ENCODE measurements at regions not wholly inside any gene's neighbourhood (a gene's known extent, or its start where the extent isn't known, plus 50 kb on each side); places are given as distances from the start of the nearest gene placed in this dataset.
"Not testable (repeated sequence)": the region's sequence is repeated elsewhere in the genome, so short reads cannot be mapped to it uniquely, and the experiment has no call there.

DNA sequence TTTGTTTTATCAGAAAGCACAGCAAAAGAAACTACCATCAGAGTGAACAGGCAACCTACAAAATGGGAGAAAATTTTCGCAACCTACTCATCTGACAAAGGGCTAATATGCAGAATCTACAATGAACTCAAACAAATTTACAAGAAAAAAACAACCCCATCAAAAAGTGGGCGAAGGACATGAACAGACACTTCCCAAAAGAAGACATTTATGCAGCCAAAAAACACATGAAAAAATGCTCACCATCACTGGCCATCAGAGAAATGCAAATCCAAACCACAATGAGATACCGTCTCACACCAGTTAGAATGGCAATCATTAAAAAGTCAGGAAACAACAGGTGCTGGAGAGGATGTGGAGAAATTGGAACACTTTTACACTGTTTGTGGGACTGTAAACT lies 460.4 kb upstream of the MKI67 start:
- DNase-seq; in situ Hi-C loops (cut with HindIII; ENCODE audit: low pct_ligation_motif_present, low pct_unique_long_range_greater_than_20kb, low sequenced_read_pairs): not testable (repeated sequence)

- no peak for DNase-seq
- in situ Hi-C loops (cut with HindIII; ENCODE audit: low pct_ligation_motif_present, low pct_unique_long_range_greater_than_20kb, low sequenced_read_pairs): no loop called here
Measured at GRCh38 chr10:128587689-128588088, 461.5 kb upstream of the MKI67 start.

GRCh38 chr10:128588402-128588801 lies 462.2 kb upstream of the MKI67 start:
- in situ Hi-C loops (cut with HindIII; ENCODE audit: low pct_ligation_motif_present, low pct_unique_long_range_greater_than_20kb, low sequenced_read_pairs): no loop called here
- no peak for DNase-seq

- DNase-seq: no peak
- in situ Hi-C loops (cut with HindIII; ENCODE audit: low pct_ligation_motif_present, low pct_unique_long_range_greater_than_20kb, low sequenced_read_pairs): no loop called here
Measured at GRCh38 chr10:128594688-128595087, 468.5 kb upstream of the MKI67 start.

GRCh38 chr10:128596906-128597305 lies 470.7 kb upstream of the MKI67 start:
- DNase-seq: no peak
- in situ Hi-C loops (cut with HindIII; ENCODE audit: low pct_ligation_motif_present, low pct_unique_long_range_greater_than_20kb, low sequenced_read_pairs): no loop called here

GRCh38 chr10:128599030-128599429 lies 472.8 kb upstream of the MKI67 start:
- DNase-seq: no peak

DNA sequence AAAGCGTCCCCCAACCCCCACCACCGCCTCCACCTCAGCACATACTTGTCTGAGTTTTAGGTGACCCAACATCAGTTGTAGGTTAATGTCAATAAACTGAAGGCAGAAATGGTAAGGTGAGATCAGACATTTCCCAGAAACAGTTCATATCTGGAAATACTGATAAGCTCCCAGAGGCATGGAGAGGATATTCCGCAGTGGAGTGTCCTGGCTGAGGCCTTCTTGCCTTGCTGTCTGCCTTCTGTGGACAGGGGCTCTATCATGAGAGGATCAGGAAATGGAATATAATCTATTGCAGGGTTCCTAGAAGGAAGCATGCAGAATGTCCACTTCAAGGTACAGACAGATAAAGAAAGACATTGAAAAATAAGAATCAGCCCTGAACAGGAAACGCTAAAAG lies 473.3 kb upstream of the MKI67 start:
- DNase-seq: no peak
- in situ Hi-C loops (cut with HindIII; ENCODE audit: low pct_ligation_motif_present, low pct_unique_long_range_greater_than_20kb, low sequenced_read_pairs): no loop called here

More at GRCh38 chr10:128599030-128599429, 472.8 kb upstream of the MKI67 start:
- in situ Hi-C loops (cut with HindIII; ENCODE audit: low pct_ligation_motif_present, low pct_unique_long_range_greater_than_20kb, low sequenced_read_pairs): no loop called here

DNA sequence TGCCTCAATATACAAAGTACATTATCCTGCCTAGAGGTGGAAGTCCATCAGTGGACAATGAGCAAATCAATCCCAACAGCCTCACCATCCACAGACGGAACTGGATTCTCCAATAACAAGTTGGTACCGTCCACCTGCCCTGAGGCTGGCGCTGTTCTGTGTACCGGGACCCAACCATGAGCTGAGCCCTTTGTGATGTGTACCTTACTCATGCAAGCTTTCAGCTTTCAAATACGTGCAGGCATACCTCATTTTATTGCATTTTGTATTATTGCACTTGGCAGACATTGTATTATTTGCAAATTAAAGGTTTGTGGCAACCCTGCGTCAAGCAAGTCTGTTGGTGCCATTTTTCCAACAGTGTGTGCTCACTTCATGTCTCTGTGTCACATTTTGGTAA lies 476.0 kb upstream of the MKI67 start:
- in situ Hi-C loops (cut with HindIII; ENCODE audit: low pct_ligation_motif_present, low pct_unique_long_range_greater_than_20kb, low sequenced_read_pairs): no loop called here

GRCh38 chr10:128604025-128604424 lies 477.8 kb upstream of the MKI67 start:
- DNase-seq: no peak
- in situ Hi-C loops (cut with HindIII; ENCODE audit: low pct_ligation_motif_present, low pct_unique_long_range_greater_than_20kb, low sequenced_read_pairs): no loop called here

More for the DNA sequence above, 476.0 kb upstream of the MKI67 start:
- DNase-seq: no peak

- in situ Hi-C loops (cut with HindIII; ENCODE audit: low pct_ligation_motif_present, low pct_unique_long_range_greater_than_20kb, low sequenced_read_pairs): no loop called here
- no peak for DNase-seq
Measured at GRCh38 chr10:128605180-128605579, 479.0 kb upstream of the MKI67 start.

GRCh38 chr10:128606055-128606454 lies 479.8 kb upstream of the MKI67 start:
- DNase-seq: no peak
- in situ Hi-C loops (cut with HindIII; ENCODE audit: low pct_ligation_motif_present, low pct_unique_long_range_greater_than_20kb, low sequenced_read_pairs): no loop called here

DNA sequence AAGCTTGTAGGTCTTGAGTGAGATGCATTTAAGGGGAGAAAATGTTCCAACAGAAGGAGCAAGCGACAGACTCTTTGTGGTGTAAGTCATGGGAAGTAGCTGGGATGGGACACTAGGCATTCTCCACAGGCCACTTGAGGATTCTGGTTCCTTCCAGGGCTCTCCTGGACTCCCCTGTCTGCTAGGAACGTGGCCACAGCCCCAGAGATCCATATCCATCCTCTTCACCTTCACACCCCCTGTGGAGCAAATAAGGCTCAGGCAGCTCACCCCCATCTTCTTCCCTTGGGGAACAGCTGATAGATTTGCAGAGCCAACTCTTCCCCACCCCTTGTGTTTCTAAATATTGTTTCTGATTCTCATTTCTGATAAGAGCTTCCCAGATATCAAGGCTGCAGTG lies 482.6 kb upstream of the MKI67 start:
- in situ Hi-C loops (cut with HindIII; ENCODE audit: low pct_ligation_motif_present, low pct_unique_long_range_greater_than_20kb, low sequenced_read_pairs): no loop called here
- DNase-seq: no peak

- DNase-seq: no peak
- in situ Hi-C loops (cut with HindIII; ENCODE audit: low pct_ligation_motif_present, low pct_unique_long_range_greater_than_20kb, low sequenced_read_pairs): no loop called here
Measured at GRCh38 chr10:128609460-128609859, 483.2 kb upstream of the MKI67 start.

DNA sequence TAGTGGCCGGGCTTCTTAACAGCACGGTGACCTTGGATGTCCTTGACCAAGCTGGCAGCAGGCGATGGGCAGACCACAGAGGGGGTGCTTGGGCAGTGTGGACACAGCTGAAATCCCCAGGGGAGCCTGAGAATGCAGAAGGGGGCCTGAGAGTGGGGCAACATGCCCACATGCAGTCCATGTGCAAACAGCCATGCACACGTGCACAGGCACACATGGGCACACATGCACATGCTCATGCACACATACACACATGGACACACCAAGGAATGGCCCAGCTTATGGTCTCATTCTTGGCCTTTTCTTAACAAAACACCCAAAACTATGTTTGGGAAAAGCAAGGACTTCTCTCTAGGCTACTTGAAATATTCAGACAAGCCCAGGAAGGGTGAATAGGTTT lies 483.9 kb upstream of the MKI67 start:
- in situ Hi-C loops (cut with HindIII; ENCODE audit: low pct_ligation_motif_present, low pct_unique_long_range_greater_than_20kb, low sequenced_read_pairs): no loop called here
- DNase-seq: no peak

DNA sequence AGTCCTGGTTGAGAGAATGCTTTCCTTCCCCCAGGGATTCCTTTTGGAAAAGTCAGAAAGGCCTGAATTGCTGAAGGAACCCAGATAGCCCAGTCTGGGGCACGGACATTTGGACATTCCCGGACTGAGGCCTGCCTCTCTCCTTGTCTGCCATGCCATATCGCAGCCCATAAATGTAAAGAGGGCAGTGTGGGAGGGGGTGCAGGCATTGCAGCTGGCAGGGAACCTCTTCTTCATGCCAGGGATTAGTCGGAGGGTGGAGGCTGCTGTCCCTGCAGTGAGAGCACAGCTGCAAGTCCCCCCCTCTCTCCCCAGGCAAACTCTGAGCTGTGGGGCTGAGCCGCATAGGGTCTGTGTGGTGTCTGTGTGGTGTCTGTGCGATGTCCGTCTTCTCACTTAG lies 486.0 kb upstream of the MKI67 start:
- DNase-seq: no peak
- in situ Hi-C loops (cut with HindIII; ENCODE audit: low pct_ligation_motif_present, low pct_unique_long_range_greater_than_20kb, low sequenced_read_pairs): no loop called here

- DNase-seq: no peak
- in situ Hi-C loops (cut with HindIII; ENCODE audit: low pct_ligation_motif_present, low pct_unique_long_range_greater_than_20kb, low sequenced_read_pairs): no loop called here
Measured at GRCh38 chr10:128612631-128613030, 486.4 kb upstream of the MKI67 start.

DNA sequence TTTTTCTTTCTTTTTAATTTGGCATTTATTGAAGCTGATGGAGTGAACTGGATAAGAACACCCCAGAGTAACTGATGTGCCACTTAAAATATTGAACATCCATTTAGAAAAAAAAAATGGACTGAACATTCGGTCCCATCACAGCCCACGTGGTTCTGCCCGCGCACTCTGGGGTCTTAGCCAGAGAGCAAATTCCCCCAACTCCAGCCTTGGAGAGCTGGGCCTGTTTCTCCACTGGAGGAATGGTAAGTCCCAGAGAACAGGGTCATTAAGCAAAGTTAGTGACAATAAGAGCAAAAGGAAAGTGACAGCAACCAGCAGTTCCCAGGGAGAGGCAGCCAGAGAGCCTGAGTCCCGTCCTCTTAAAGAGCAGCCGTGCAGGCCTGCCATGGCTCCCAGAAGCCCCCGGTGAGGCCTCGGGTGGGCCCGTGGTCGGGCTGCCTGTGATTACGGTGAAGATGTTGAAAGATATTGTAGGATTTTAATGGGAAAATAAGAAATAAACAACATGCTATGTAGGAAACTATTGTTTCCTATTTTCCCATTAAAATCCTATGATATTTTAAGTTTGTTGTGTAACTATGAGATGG lies 487.9 kb upstream of the MKI67 start:
- in situ Hi-C loops (cut with HindIII; ENCODE audit: low pct_ligation_motif_present, low pct_unique_long_range_greater_than_20kb, low sequenced_read_pairs): no loop called here

GRCh38 chr10:128614802-128615553 lies 488.8 kb upstream of the MKI67 start:
- no peak for DNase-seq
- in situ Hi-C loops (cut with HindIII; ENCODE audit: low pct_ligation_motif_present, low pct_unique_long_range_greater_than_20kb, low sequenced_read_pairs): no loop called here

More for the DNA sequence above, 487.9 kb upstream of the MKI67 start:
- no peak for DNase-seq

DNA sequence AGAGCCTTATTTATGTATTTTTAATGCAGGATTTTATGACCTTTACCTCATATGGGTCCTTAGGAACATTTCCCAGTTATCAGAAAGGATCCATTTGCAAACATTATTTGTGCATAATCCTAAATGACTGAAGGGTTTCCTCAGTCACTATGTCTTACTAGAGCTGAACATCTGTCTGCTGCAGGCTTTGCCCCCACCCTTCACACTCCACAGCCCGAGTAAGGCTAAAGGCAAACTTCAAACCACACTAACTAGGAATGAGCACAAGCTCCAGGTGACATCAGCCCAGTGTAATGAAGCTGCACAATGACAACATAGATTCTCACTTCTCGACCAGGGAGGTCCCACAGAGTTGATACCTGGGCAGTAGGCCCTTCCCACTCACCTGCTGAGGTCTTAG lies 491.3 kb upstream of the MKI67 start:
- in situ Hi-C loops (cut with HindIII; ENCODE audit: low pct_ligation_motif_present, low pct_unique_long_range_greater_than_20kb, low sequenced_read_pairs): no loop called here
- DNase-seq: no peak

- DNase-seq: no peak
- in situ Hi-C loops (cut with HindIII; ENCODE audit: low pct_ligation_motif_present, low pct_unique_long_range_greater_than_20kb, low sequenced_read_pairs): no loop called here
Measured at GRCh38 chr10:128622706-128623105, 496.5 kb upstream of the MKI67 start.
